Testis (tissue), 2 donors: ENCODE measurements at regions not wholly inside any gene's neighbourhood (a gene's known extent, or its start where the extent isn't known, plus 50 kb on each side); places are given as distances from the start of the nearest gene placed in this dataset.

Experiments
- DNase-seq: peaks from one replicate; pipeline ENCODE4 v3.0.0-alpha.2; 2019
- H3K27ac ChIP-seq, 2 donors: fragments of 200-600 bp; sonication (generic); one replicate each; pipeline ENCODE4 v1.5.1; 2019
- H3K27me3 ChIP-seq: fragments of 200-600 bp; sonication (generic); one replicate; pipeline ENCODE4 v1.5.1; 2019
- H3K36me3 ChIP-seq: fragments of 200-600 bp; sonication (generic); one replicate; pipeline ENCODE4 v1.5.1; 2017; ENCODE audit warnings: low read depth; ENCODE audit errors: missing control alignments
- H3K4me1 ChIP-seq: fragments of 200-600 bp; sonication (generic); one replicate; pipeline ENCODE4 v1.5.1; 2019
- H3K4me3 ChIP-seq, 2 donors: fragments of 200-600 bp; sonication (generic); one replicate each; pipeline ENCODE4 v1.5.1; 2017 to 2019
- H3K9me3 ChIP-seq: fragments of 200-600 bp; sonication (generic); one replicate; pipeline ENCODE4 v1.5.1; 2017
- POLR2A ChIP-seq: fragments of 450-650 bp; IDR thresholded peaks from one replicate; pipeline ENCODE4 v1.6.1; 2017; ENCODE audit warnings: antibody characterized with exemption, mild to moderate bottlenecking, moderate library complexity
- WGBS, 2 donors: methylation state at CpG; one replicate each; pipeline ENCODE4 v1.1.5; 2018; 5-methylcytosine and 5-hydroxymethylcytosine counted together
- intact Hi-C: fragments of 100-400 bp; cut with DNase I; formaldehyde crosslinking; loops from one replicate; pipeline ENCODE4 v1.15.1; 2023; ENCODE audit warnings: low total_unique reads
- TF ChIP-seq, protein P1 (sequence below), 3 experiments: fragments of 450-650 bp in 2 of 3; fragments of 200-600 bp in 1 of 3; sonication (generic) in 1 of 3; IDR thresholded peaks; one replicate each; pipeline ENCODE4 v1.5.1; 2016 to 2019; ENCODE audit warnings: antibody characterized with exemption in 3 of 3, mild to moderate bottlenecking in 2 of 3, moderate library complexity in 1 of 3

- DNase-seq, result no peak
- no peak for TF ChIP-seq POLR2A
- TF ChIP-seq, protein P1, sequence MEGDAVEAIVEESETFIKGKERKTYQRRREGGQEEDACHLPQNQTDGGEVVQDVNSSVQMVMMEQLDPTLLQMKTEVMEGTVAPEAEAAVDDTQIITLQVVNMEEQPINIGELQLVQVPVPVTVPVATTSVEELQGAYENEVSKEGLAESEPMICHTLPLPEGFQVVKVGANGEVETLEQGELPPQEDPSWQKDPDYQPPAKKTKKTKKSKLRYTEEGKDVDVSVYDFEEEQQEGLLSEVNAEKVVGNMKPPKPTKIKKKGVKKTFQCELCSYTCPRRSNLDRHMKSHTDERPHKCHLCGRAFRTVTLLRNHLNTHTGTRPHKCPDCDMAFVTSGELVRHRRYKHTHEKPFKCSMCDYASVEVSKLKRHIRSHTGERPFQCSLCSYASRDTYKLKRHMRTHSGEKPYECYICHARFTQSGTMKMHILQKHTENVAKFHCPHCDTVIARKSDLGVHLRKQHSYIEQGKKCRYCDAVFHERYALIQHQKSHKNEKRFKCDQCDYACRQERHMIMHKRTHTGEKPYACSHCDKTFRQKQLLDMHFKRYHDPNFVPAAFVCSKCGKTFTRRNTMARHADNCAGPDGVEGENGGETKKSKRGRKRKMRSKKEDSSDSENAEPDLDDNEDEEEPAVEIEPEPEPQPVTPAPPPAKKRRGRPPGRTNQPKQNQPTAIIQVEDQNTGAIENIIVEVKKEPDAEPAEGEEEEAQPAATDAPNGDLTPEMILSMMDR (IDR thresholded peaks at IDR 0.05), result no peak
- Histone ChIP-seq H3K27me3 (no peaks in the 10 kb centered on the region), H3K27ac (no peak overlapping the region), H3K4me1 (no peaks in the 10 kb centered on the region), H3K9me3 (no peaks in the 10 kb centered on the region), H3K4me3 (no peak overlapping the region), H3K36me3 (no peaks in the 10 kb centered on the region)
- 71 to 79% methylated on average over 1 of the region's 1 CpG for WGBS, 2 donors
- intact Hi-C loops, result no loop called here
Observed at GRCh38 chr17:53630638-53631037, 192.1 kb upstream of the KIF2B start.

GRCh38 chr17:53630115-53630514 lies 192.6 kb upstream of the KIF2B start:
- H3K27ac ChIP-seq, result no peak overlapping the region
- intact Hi-C loops, result no loop called here
- no peaks in the 10 kb centered on the region for H3K4me1 ChIP-seq
- 84 to 96% methylated on average over 3 of the region's 3 CpGs for WGBS, 2 donors
- no peak for DNase-seq
- H3K27me3 ChIP-seq, result no peaks in the 10 kb centered on the region
- TF ChIP-seq, protein P1 (IDR thresholded peaks at IDR 0.05), result no peak
- no peak for TF ChIP-seq POLR2A
- H3K4me3 ChIP-seq, result no peak overlapping the region
- H3K9me3 ChIP-seq, result no peaks in the 10 kb centered on the region
- no peaks in the 10 kb centered on the region for H3K36me3 ChIP-seq

DNA sequence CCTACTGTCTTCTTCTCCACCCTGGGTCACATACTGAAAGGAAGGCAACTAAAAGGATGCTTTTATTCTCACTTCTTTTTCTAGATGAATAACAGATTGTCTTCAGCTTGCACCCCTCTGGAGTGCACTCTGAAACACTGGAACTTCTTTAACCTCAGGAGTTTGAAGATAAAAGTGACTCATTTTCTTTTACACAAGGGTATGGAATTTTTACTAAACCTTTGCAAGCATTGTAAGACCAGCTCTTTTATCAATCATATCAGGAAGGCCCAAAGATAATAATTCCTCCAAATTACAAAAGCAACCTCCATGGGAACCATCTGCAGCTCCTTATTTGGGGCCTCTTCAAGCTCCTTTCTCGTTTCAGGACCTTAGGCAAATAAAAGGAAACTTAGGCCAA lies 193.5 kb upstream of the KIF2B start:
- 37 to 39% methylated on average over 1 of the region's 1 CpG for WGBS, 2 donors
- intact Hi-C loops, result no loop called here
- DNase-seq, result no peak
- Histone ChIP-seq H3K27ac (no peak overlapping the region), H3K4me3 (no peak overlapping the region), H3K4me1 (no peaks in the 10 kb centered on the region), H3K27me3 (no peaks in the 10 kb centered on the region), H3K36me3 (no peaks in the 10 kb centered on the region), H3K9me3 (no peaks in the 10 kb centered on the region)
- TF ChIP-seq, protein P1 (IDR thresholded peaks at IDR 0.05), result no peak
- TF ChIP-seq POLR2A, result no peak

DNA sequence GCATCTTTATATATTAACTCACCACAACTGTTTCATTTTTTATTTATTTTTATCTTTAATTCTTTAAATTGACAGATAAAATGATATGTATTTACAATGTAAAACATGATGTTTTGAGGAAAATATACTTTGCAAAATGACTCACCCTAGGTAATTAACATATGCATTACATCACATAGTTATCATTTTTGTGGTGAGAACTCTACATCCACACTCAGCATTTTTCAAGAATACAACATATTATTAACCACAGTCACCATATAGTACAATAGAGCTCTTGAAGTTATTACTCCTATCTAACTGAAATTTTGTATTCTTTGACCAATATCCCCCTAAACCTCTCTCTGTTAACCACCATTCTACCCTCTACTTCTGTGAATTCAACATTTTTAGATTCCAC lies 194.7 kb upstream of the KIF2B start:
- intact Hi-C loops, result no loop called here
- H3K9me3 ChIP-seq, result no peaks in the 10 kb centered on the region
- DNase-seq, result no peak
- no peak for TF ChIP-seq POLR2A
- TF ChIP-seq, protein P1 (IDR thresholded peaks at IDR 0.05), result no peak
- H3K4me3 ChIP-seq, result no peak overlapping the region
- H3K4me1 ChIP-seq, result no peaks in the 10 kb centered on the region
- H3K27me3 ChIP-seq, result no peaks in the 10 kb centered on the region
- no peaks in the 10 kb centered on the region for H3K36me3 ChIP-seq
- H3K27ac ChIP-seq, result no peak overlapping the region

- no peaks in the 10 kb centered on the region for H3K4me1 ChIP-seq
- H3K9me3 ChIP-seq, result no peaks in the 10 kb centered on the region
- H3K27me3 ChIP-seq, result no peaks in the 10 kb centered on the region
- H3K4me3 ChIP-seq, result no peak overlapping the region
- no peak for TF ChIP-seq POLR2A
- TF ChIP-seq, protein P1 (IDR thresholded peaks at IDR 0.05), result no peak
- DNase-seq, result no peak
- 83 to 95% methylated on average over 1 of the region's 1 CpG for WGBS, 2 donors
- intact Hi-C loops, result no loop called here
- no peak overlapping the region for H3K27ac ChIP-seq
- no peaks in the 10 kb centered on the region for H3K36me3 ChIP-seq
Observed at GRCh38 chr17:53627511-53627910, 195.2 kb upstream of the KIF2B start.
